Activated T-helper 1 cell treated with anti-CD3 and anti-CD28 coated beads, Interleukin-2, amount 50 U/mL, for 16 hours (primary cell): ENCODE measurements at regions not wholly inside any gene's neighbourhood (a gene's known extent, or its start where the extent isn't known, plus 50 kb on each side); places are given as distances from the start of the nearest gene placed in this dataset.
"Not testable (repeated sequence)": the region's sequence is repeated elsewhere in the genome, so short reads cannot be mapped to it uniquely, and the experiment has no call there.

ENCODE experiments used
- DNase-seq, 2 donors: peaks; one replicate each; pipeline ENCODE4 v3.0.0-alpha.2; 2020; ENCODE audit warnings: low read depth in 1 of 2, low spot score in 1 of 2

GRCh38 chr7:142698429-142698828, 50.8 kb upstream of the PRSS1 start:
- no peak for DNase-seq

- no peak for DNase-seq
Observed at GRCh38 chr7:142697270-142697669, 52.0 kb upstream of the PRSS1 start.

GRCh38 chr7:142696456-142697179, 52.7 kb upstream of the PRSS1 start:
- no peak for DNase-seq

GRCh38 chr7:142693911-142694310, 55.4 kb upstream of the PRSS1 start:
- no peak for DNase-seq

GRCh38 chr7:142690554-142691182, 58.6 kb upstream of the PRSS1 start:
- no peak for DNase-seq

- DNase-seq: no peak
Observed at GRCh38 chr7:142689439-142690120, 59.7 kb upstream of the PRSS1 start.

GRCh38 chr7:142685877-142686508, 63.3 kb upstream of the PRSS1 start:
- DNase-seq: no peak

GRCh38 chr7:142681314-142682092, 67.8 kb upstream of the PRSS1 start:
- no peak for DNase-seq

- DNase-seq: no peak
Observed at GRCh38 chr7:142671506-142671905, 77.8 kb upstream of the PRSS1 start.

GRCh38 chr7:142670511-142670910, 78.8 kb upstream of the PRSS1 start:
- no peak for DNase-seq

GRCh38 chr7:142669074-142669654, 80.1 kb upstream of the PRSS1 start:
- no peak for DNase-seq

- DNase-seq: no peak
Observed at GRCh38 chr7:142668495-142668894, 80.8 kb upstream of the PRSS1 start.

GRCh38 chr7:142657376-142657775, 91.9 kb upstream of the PRSS1 start:
- DNase-seq: no peak

- DNase-seq: no peak
Observed at GRCh38 chr7:142654398-142654797, 94.9 kb upstream of the PRSS1 start.

- DNase-seq: no peak
Observed at GRCh38 chr7:142647749-142648148, 101.5 kb upstream of the PRSS1 start.

- DNase-seq: no peak
Observed at GRCh38 chr7:142646386-142647140, 102.7 kb upstream of the PRSS1 start.

- DNase-seq: no peak
Observed at GRCh38 chr7:142645777-142646176, 103.5 kb upstream of the PRSS1 start.

- no peak for DNase-seq
Observed at GRCh38 chr7:142642316-142642715, 107.0 kb upstream of the PRSS1 start.

- not testable (repeated sequence) for DNase-seq
Observed at GRCh38 chr7:142641252-142641651, 108.0 kb upstream of the PRSS1 start.

- DNase-seq: no peak
Observed at GRCh38 chr7:142638581-142638980, 110.7 kb upstream of the PRSS1 start.
